ENCODE measurements at regions not wholly inside any gene's neighbourhood (a gene's known extent, or its start where the extent isn't known, plus 50 kb on each side); places are given as distances from the start of the nearest gene placed in this dataset.

DNA sequence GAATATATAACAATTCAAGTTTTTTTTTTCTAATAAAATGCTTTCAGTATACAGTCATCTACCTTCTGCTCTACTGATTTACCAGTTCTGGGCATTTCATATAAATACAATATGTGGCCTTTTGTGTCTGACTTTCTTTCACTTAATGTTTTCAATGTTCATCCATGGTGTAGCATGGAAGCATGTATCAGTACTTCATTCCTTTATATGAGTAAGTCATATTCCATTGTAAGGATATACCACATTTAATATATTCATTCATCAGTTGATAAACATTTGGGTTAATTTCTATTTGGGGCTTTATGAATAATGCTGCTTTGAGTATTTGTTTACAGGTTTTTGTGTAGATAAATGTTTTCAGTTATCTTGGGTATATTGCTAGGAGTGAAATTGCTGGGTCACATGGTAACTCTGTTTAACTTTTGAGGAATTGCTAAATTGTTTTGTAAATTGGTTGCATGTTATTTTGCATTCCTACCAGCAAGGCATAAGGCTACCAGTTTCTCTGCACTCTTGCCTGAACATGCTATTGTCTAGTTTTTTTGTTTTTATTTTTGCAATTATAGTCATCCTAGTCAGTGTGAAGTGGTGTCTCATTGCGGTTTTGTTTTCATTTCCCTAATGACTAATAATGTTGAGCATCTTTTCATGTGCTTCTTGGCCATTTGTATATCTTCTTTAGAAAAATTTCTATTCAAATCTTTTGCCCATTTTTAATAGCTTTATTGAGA lies 206.1 kb downstream of the TM2D1 start:
- no peak overlapping the region for H3K4me3 ChIP-seq (ENCODE audit: low read depth, low read length)
- peak; percentile 35 for DNase-seq (ENCODE audit: low read depth)
- TF ChIP-seq, protein P1, sequence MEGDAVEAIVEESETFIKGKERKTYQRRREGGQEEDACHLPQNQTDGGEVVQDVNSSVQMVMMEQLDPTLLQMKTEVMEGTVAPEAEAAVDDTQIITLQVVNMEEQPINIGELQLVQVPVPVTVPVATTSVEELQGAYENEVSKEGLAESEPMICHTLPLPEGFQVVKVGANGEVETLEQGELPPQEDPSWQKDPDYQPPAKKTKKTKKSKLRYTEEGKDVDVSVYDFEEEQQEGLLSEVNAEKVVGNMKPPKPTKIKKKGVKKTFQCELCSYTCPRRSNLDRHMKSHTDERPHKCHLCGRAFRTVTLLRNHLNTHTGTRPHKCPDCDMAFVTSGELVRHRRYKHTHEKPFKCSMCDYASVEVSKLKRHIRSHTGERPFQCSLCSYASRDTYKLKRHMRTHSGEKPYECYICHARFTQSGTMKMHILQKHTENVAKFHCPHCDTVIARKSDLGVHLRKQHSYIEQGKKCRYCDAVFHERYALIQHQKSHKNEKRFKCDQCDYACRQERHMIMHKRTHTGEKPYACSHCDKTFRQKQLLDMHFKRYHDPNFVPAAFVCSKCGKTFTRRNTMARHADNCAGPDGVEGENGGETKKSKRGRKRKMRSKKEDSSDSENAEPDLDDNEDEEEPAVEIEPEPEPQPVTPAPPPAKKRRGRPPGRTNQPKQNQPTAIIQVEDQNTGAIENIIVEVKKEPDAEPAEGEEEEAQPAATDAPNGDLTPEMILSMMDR (IDR thresholded peaks at IDR 0.05; ENCODE audit: insufficient read depth, low read depth, low read length, missing control alignments): no peak

- no peak for DNase-seq (ENCODE audit: low read depth)
- TF ChIP-seq, protein P1 (IDR thresholded peaks at IDR 0.05; ENCODE audit: insufficient read depth, low read depth, low read length, missing control alignments): no peak
- no peak overlapping the region for H3K4me3 ChIP-seq (ENCODE audit: low read depth, low read length)
These were observed 207.6 kb downstream of the TM2D1 start for GRCh38 chr1:61517345-61517744.

DNA sequence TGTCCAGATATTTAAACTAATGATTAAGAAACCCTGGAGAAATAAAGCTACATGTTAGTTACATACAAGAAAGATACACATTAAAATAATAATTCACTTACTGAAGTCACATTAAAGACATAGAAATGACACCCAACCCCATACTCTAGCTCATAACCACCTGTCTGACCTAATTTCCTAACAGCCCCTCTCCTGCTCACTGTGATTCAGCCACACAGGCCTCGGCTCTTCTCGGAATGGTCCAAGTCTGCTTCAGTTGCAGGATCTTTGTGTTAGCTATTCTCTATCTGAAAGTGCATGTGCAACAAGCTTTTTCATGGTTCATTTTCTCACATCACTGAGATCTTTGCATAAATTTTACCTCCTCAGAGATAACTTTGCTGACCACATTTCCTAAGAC lies 209.8 kb downstream of the TM2D1 start:
- TF ChIP-seq, protein P1 (IDR thresholded peaks at IDR 0.05; ENCODE audit: insufficient read depth, low read depth, low read length, missing control alignments): no peak
- DNase-seq (ENCODE audit: low read depth): no peak
- H3K4me3 ChIP-seq (ENCODE audit: low read depth, low read length): no peak overlapping the region
